ENCODE measurements at regions not wholly inside any gene's neighbourhood (a gene's known extent, or its start where the extent isn't known, plus 50 kb on each side); places are given as distances from the start of the nearest gene placed in this dataset.

- no peak for DNase-seq (ENCODE audit: low read depth)
- H3K4me3 ChIP-seq (ENCODE audit: low read depth, low read length), result no peak overlapping the region
- no peak for TF ChIP-seq CTCF (IDR thresholded peaks at IDR 0.05; ENCODE audit: insufficient read depth, low read depth, low read length)
These were observed 55.5 kb upstream of the SLC8A1 start for GRCh38 chr2:40507432-40507831.

- no peak for DNase-seq (ENCODE audit: low read depth)
- TF ChIP-seq CTCF (IDR thresholded peaks at IDR 0.05; ENCODE audit: insufficient read depth, low read depth, low read length), result no peak
- no peak overlapping the region for H3K4me3 ChIP-seq (ENCODE audit: low read depth, low read length)
These were observed 58.4 kb upstream of the SLC8A1 start for GRCh38 chr2:40510304-40510703.

DNA sequence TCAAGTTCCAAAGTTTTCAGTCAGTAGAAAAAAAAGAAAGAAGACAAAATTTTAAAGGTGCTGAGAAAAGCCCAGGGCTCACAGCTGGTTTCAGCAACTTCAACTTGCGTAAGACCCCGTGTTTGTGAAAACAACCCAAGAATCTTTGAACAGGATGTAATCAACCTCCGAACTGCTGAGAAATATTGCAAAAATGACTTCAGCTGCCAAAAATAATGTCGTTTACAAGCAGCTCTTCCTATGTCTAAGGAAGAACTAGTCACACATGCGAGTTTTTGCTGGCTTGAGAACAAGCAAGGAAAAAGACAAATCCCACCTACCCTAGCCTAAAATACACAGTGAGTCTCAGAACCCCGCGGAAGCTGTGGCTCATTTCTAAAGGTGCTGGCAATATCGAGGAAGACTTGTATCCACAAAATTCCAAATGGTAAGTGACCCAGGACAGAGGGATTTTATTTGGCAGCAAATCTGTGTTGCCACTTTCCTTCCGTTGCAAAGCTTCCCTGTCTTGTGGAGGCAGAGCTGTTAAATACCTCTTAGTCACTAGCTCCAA is 59.8 kb upstream of the SLC8A1 start:
- DNase-seq (ENCODE audit: low read depth), result peak; percentile 91
- TF ChIP-seq CTCF (IDR thresholded peaks at IDR 0.05; ENCODE audit: insufficient read depth, low read depth, low read length), result no peak
- peak overlapping the region; percentile 11 for H3K4me3 ChIP-seq (ENCODE audit: low read depth, low read length)

DNA sequence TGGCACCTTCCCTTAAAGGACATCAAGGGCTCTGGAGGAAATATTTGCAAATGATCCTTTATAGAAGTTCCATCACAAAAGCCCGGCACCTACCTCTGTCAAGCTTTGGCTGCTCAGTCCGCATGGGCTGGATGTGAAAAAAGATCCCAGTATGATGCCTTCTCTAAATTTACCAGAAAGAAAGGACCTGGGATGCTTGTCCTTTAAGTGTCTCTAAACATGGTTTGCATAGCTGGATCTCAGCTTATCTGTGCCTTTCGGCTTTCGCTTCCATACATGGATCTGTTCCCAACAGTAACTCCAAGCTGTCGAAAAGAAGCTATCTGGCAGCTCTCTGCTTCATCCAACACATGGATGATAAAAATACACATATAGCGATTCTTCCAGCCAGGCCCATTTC is 60.4 kb upstream of the SLC8A1 start:
- DNase-seq (ENCODE audit: low read depth), result peak; percentile 23
- H3K4me3 ChIP-seq (ENCODE audit: low read depth, low read length), result peak overlapping the region; percentile 13
- TF ChIP-seq CTCF (IDR thresholded peaks at IDR 0.05; ENCODE audit: insufficient read depth, low read depth, low read length), result no peak

DNA sequence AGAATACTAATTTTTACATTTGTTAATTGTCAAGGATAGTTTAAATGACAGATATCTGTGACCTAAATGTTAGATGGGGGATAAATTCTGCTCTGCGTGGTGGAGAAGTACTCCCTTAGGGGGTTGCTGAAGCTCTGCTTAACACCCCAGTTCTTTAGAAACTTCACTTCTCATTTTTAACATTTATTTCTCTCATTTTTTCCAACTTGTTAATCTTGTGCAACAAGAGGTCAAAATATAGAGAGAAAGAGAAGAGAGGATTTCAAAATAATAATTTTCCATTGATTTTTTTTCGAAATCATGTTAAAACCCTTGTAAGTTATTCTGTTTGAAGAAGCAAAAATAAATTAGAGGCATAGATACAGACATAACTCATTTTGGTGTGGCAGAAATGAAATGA is 61.3 kb upstream of the SLC8A1 start:
- no peak for TF ChIP-seq CTCF (IDR thresholded peaks at IDR 0.05; ENCODE audit: insufficient read depth, low read depth, low read length)
- no peak for DNase-seq (ENCODE audit: low read depth)
- no peak overlapping the region for H3K4me3 ChIP-seq (ENCODE audit: low read depth, low read length)

DNA sequence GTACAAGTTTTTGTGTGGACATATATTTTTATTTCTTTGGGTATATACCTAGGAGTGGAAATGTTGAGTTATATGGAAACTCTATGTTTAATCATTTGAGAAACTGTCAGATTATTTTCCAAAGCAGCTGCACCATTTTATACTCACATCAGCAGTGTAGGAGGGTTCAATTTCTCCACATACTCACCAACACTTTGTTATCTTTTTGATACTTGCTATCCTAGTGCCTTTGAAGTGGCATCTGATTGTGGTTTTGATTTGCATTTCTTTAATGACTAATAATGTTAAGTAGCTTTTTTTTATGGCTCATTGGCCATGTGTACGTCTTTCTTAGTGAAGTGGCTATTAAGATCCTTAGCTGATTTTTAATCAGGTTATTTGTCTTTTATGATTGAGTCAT is 64.7 kb upstream of the SLC8A1 start:
- no peak overlapping the region for H3K4me3 ChIP-seq (ENCODE audit: low read depth, low read length)
- no peak for TF ChIP-seq CTCF (IDR thresholded peaks at IDR 0.05; ENCODE audit: insufficient read depth, low read depth, low read length)
- no peak for DNase-seq (ENCODE audit: low read depth)

GRCh38 chr2:40528564-40528963 is 76.7 kb upstream of the SLC8A1 start:
- no peak overlapping the region for H3K4me3 ChIP-seq (ENCODE audit: low read depth, low read length)
- DNase-seq (ENCODE audit: low read depth), result no peak
- no peak for TF ChIP-seq CTCF (IDR thresholded peaks at IDR 0.05; ENCODE audit: insufficient read depth, low read depth, low read length)

All from fibroblast of villous mesenchyme (primary cell).